ENCODE measurements at regions not wholly inside any gene's neighbourhood (a gene's known extent, or its start where the extent isn't known, plus 50 kb on each side); places are given as distances from the start of the nearest gene placed in this dataset.

DNA sequence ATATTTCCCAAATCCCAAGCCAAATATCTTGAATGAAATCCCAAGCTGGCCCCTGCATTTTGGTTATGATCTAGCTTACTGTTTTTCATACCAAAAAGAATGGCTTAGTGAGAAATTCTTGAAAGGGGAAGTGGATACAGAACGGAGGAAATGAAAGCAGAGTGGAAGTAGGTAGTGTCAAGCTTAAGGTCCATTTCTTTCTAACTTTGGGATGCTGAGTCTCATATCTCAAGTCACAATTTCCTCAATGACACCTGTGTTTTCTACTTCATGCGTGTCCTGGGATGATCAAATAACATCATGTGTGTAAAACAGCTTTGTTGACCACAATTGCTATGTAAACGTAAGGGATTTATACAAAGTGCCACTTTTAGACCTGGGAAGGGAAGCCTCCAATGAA, 238.8 kb upstream of the SLC35B3 start:
- TF ChIP-seq FOXP2 (optimal IDR thresholded peaks at IDR 0.05; ENCODE audit: borderline replicate concordance, extremely low read depth, extremely low read length, insufficient read depth) (no peak), REST (IDR thresholded peaks at IDR 0.05; ENCODE audit: insufficient read depth in 1 of 2, low read depth in 2 of 2, low read length in 2 of 2) (no peak), SIN3A (IDR thresholded peaks at IDR 0.05; ENCODE audit: borderline replicate concordance, insufficient read depth, low read length) (no peak), TAF1 (IDR thresholded peaks at IDR 0.05; ENCODE audit: borderline replicate concordance, insufficient read depth, low read length) (no peak), POLR2AphosphoS5 (IDR thresholded peaks at IDR 0.05; ENCODE audit: low read depth, low read length) (no peak)

DNA sequence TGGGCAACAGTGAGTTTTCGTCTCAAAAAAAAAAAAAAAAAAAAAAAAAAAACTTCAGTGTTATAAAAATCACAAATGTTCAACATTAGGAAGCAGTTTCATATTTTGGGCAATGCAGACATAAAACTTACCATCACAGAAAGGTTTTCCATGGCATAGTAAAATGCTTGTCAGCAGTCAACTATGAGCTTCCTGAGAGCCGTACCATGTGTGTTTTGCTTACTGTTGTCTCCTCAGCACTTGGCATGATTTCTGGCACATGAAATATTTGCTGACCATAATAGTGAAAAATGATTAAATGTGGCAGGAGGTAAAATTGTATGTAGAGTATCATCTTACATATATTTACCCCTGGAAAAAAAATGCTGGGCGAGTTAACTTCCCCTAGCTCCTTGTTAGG, 237.5 kb upstream of the SLC35B3 start:
- TF ChIP-seq TAF1 (IDR thresholded peaks at IDR 0.05; ENCODE audit: borderline replicate concordance, insufficient read depth, low read length): no peak
- no peak for TF ChIP-seq FOXP2 (optimal IDR thresholded peaks at IDR 0.05; ENCODE audit: borderline replicate concordance, extremely low read depth, extremely low read length, insufficient read depth)
- no peak for TF ChIP-seq REST (IDR thresholded peaks at IDR 0.05; ENCODE audit: insufficient read depth in 1 of 2, low read depth in 2 of 2, low read length in 2 of 2)
- no peak for TF ChIP-seq POLR2AphosphoS5 (IDR thresholded peaks at IDR 0.05; ENCODE audit: low read depth, low read length)
- TF ChIP-seq SIN3A (IDR thresholded peaks at IDR 0.05; ENCODE audit: borderline replicate concordance, insufficient read depth, low read length): no peak

DNA sequence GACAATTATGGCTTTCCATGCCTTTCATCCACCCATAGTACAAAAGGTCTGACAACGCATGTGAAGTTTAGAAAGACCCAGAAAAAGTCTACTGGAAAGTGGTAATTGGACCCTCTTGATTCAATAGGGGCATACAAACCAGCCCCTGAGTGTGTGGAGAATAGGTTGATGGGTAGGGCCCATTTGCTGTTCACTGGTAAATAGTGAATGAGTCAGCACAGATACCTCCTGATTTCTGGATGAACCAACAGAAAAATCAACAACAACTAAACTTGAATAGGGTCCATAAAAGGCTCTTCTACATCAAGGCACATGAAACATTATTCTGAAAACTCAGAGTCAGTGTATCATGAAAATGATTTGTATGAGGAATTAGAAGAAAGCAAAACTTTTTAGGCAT, 235.4 kb upstream of the SLC35B3 start:
- TF ChIP-seq SIN3A (IDR thresholded peaks at IDR 0.05; ENCODE audit: borderline replicate concordance, insufficient read depth, low read length) (no peak), TAF1 (IDR thresholded peaks at IDR 0.05; ENCODE audit: borderline replicate concordance, insufficient read depth, low read length) (no peak), REST (IDR thresholded peaks at IDR 0.05; ENCODE audit: insufficient read depth in 1 of 2, low read depth in 2 of 2, low read length in 2 of 2) (no peak), POLR2AphosphoS5 (IDR thresholded peaks at IDR 0.05; ENCODE audit: low read depth, low read length) (no peak), FOXP2 (optimal IDR thresholded peaks at IDR 0.05; ENCODE audit: borderline replicate concordance, extremely low read depth, extremely low read length, insufficient read depth) (no peak)

DNA sequence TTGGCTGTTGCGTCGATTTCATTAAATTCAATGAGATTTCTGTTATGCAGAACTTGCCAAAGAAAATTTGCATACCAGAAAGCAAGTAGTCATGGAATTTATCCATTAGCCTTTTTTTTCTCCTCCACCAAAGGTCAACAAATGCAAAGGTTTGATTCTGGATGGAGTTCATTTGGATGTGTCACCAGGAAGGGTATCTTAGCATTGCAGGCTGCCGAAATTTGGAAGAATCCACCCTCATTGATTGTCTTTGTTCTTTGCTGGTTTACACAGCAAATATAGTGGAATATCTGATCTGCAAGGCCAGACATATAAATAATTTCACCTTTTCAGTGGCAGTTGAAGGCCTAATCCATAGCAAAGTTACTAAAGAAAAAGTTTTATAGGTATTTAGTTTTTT, 229.4 kb upstream of the SLC35B3 start:
- TF ChIP-seq SIN3A (IDR thresholded peaks at IDR 0.05; ENCODE audit: borderline replicate concordance, insufficient read depth, low read length) (no peak), TAF1 (IDR thresholded peaks at IDR 0.05; ENCODE audit: borderline replicate concordance, insufficient read depth, low read length) (no peak), REST (IDR thresholded peaks at IDR 0.05; ENCODE audit: insufficient read depth in 1 of 2, low read depth in 2 of 2, low read length in 2 of 2) (no peak), POLR2AphosphoS5 (IDR thresholded peaks at IDR 0.05; ENCODE audit: low read depth, low read length) (no peak), FOXP2 (optimal IDR thresholded peaks at IDR 0.05; ENCODE audit: borderline replicate concordance, extremely low read depth, extremely low read length, insufficient read depth) (no peak)

- TF ChIP-seq REST (IDR thresholded peaks at IDR 0.05; ENCODE audit: insufficient read depth in 1 of 2, low read depth in 2 of 2, low read length in 2 of 2): no peak
- TF ChIP-seq POLR2AphosphoS5 (IDR thresholded peaks at IDR 0.05; ENCODE audit: low read depth, low read length): no peak
- no peak for TF ChIP-seq FOXP2 (optimal IDR thresholded peaks at IDR 0.05; ENCODE audit: borderline replicate concordance, extremely low read depth, extremely low read length, insufficient read depth)
- no peak for TF ChIP-seq TAF1 (IDR thresholded peaks at IDR 0.05; ENCODE audit: borderline replicate concordance, insufficient read depth, low read length)
- no peak for TF ChIP-seq SIN3A (IDR thresholded peaks at IDR 0.05; ENCODE audit: borderline replicate concordance, insufficient read depth, low read length)
Observed at GRCh38 chr6:8664070-8664469, 228.7 kb upstream of the SLC35B3 start.

Measured in PFSK-1 (cell line).